Neural cell (in vitro differentiated cells): ENCODE measurements at regions not wholly inside any gene's neighbourhood (a gene's known extent, or its start where the extent isn't known, plus 50 kb on each side); places are given as distances from the start of the nearest gene placed in this dataset.

Source experiments
- H2AFZ ChIP-seq: fragments of 200-600, 300-800 bp; sonication (generic), shearing (Covaris generic); 2 replicates; pipeline ENCODE4 v1.6.0; 2014; ENCODE audit warnings: low read depth, mild to moderate bottlenecking, antibody characterized with exemption, low read length, moderate library complexity
- H3F3A ChIP-seq: fragments of 200-600 bp; shearing (Covaris generic); 2 replicates; pipeline ENCODE4 v1.6.1; 2016; ENCODE audit warnings: mild to moderate bottlenecking, moderate library complexity, mixed read lengths, antibody characterized with exemption, low read length; ENCODE audit not compliant: insufficient read depth, poor library complexity, severe bottlenecking
- H3K27ac ChIP-seq: fragments of 200-600, 300-800 bp; sonication (generic), shearing (Covaris generic); 2 replicates; pipeline ENCODE4 v1.5.1; 2014; ENCODE audit warnings: mild to moderate bottlenecking, low read length, moderate library complexity
- H3K27me3 ChIP-seq: fragments of 300-800, 200-600 bp; sonication (generic), shearing (Covaris generic); 2 replicates; pipeline ENCODE4 v1.6.0; 2014; ENCODE audit warnings: mild to moderate bottlenecking, low read depth, low read length, moderate library complexity; ENCODE audit not compliant: insufficient read depth
- H3K36me3 ChIP-seq: fragments of 300-800, 200-600 bp; sonication (generic), shearing (Covaris generic); 2 replicates; pipeline ENCODE4 v1.5.1; 2014; ENCODE audit warnings: mild to moderate bottlenecking, antibody characterized with exemption, low read length, moderate library complexity; ENCODE audit not compliant: insufficient read depth
- H3K4me2 ChIP-seq: fragments of 300-800, 200-600 bp; sonication (generic), shearing (Covaris generic); 2 replicates; pipeline ENCODE4 v1.6.0; 2014; ENCODE audit warnings: mild to moderate bottlenecking, low read length
- H3K4me3 ChIP-seq: fragments of 300-800, 200-600 bp; sonication (generic), shearing (Covaris generic); 2 replicates; pipeline ENCODE4 v1.5.1; 2014; ENCODE audit warnings: mild to moderate bottlenecking, low read length, moderate library complexity
- H3K79me2 ChIP-seq: fragments of 200-600 bp; shearing (Covaris generic); replicated peaks from 2 replicates; pipeline ENCODE4 v1.6.0; 2014; ENCODE audit warnings: mild to moderate bottlenecking, low read length, moderate library complexity; ENCODE audit not compliant: insufficient read depth
- H3K9ac ChIP-seq: fragments of 300-800, 200-600 bp; sonication (generic), shearing (Covaris generic); 2 replicates; pipeline ENCODE4 v1.6.1; 2016; ENCODE audit warnings: mild to moderate bottlenecking, low read length, mixed read lengths
- H3K9me2 ChIP-seq: fragments of 200-600 bp; shearing (Covaris generic); 2 replicates; pipeline ENCODE4 v1.6.1; 2016; ENCODE audit warnings: mild to moderate bottlenecking, low read length, mixed read lengths; ENCODE audit not compliant: insufficient read depth
- H3K9me3 ChIP-seq: fragments of 200-600, 300-800 bp; sonication (generic), shearing (Covaris generic); 2 replicates; pipeline ENCODE4 v1.6.1; 2016; ENCODE audit warnings: mild to moderate bottlenecking, mixed run types, low read length, moderate library complexity, mixed read lengths
- H4K20me1 ChIP-seq: fragments of 200-600 bp; shearing (Covaris generic); 2 replicates; pipeline ENCODE4 v1.6.1; 2016; ENCODE audit warnings: mild to moderate bottlenecking, mixed run types; ENCODE audit not compliant: insufficient read depth
- EZH2 ChIP-seq: fragments of 200-600, 300-800 bp; shearing (Covaris generic), sonication (generic); IDR thresholded peaks from 2 replicates; pipeline ENCODE4 v1.6.1; 2014; ENCODE audit warnings: antibody characterized with exemption, low read length, borderline replicate concordance, mild to moderate bottlenecking; ENCODE audit not compliant: insufficient read depth, poor library complexity, severe bottlenecking
- MXI1 ChIP-seq: fragments of 450-650 bp; conservative IDR thresholded peaks from 2 replicates; pipeline ENCODE4 v1.6.1; 2014; ENCODE audit warnings: antibody characterized with exemption, mild to moderate bottlenecking; ENCODE audit not compliant: poor library complexity, severe bottlenecking
- POLR2AphosphoS5 ChIP-seq: IDR thresholded peaks from 2 replicates; pipeline ENCODE4 v1.6.1; 2012
- SMC3 ChIP-seq: fragments of 450-650 bp; conservative IDR thresholded peaks from 2 replicates; pipeline ENCODE4 v1.6.1; 2014; ENCODE audit warnings: antibody characterized with exemption, mild to moderate bottlenecking, moderate library complexity; ENCODE audit not compliant: poor library complexity
- TAF1 ChIP-seq: IDR thresholded peaks from 2 replicates; pipeline ENCODE4 v1.6.1; 2012; ENCODE audit warnings: low read depth
- TF ChIP-seq, protein P1 (sequence below): IDR thresholded peaks from 2 replicates; pipeline ENCODE4 v1.6.1; 2012; ENCODE audit warnings: borderline replicate concordance
- TF ChIP-seq, protein P2 (sequence below): fragments of 450-650 bp; IDR thresholded peaks from 2 replicates; pipeline ENCODE4 v1.5.1; 2014; ENCODE audit warnings: antibody characterized with exemption, mild to moderate bottlenecking, moderate library complexity; ENCODE audit not compliant: poor library complexity, severe bottlenecking

DNA sequence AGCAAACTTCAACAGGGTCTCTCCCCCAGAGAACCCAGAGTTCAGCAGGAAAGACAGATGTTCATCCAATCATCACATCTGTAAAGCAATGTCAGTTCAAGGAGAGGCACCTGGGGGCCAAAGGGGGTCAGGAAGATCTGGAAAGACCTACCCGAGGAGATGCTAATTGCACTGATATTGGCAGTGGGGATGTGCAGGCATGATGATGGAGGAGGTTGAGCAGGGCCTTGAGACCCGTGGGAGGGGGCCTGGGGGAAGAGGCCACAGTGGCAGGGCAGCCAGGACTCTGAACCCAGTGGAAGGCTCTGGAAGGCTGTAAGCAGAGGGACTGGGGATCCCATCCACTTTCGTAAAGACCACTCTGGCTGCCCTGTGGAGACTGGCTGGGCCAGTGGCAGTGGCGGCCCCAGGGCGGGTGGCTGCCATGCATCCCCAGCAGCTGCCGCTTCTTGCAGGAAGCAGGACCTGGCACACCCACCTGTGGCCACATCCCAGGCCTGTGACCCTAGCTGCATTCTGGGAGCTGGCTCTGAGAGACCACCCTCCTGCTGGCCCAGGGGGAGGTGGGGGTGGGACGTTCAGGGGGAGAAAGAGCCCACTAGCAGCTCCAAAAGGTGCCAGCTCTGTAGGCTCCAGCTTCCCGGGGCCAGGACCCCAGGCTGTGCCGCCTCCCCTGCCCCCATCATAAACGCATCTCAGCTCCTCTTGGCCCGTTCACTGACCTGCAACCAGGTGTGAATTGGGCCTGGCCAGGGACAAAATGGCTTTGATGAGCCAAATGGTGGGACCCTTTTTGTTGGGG, 59.9 kb upstream of the FGF3 start:
- H3K9ac ChIP-seq, result no peak overlapping the region
- H3K4me3 ChIP-seq, result no peak overlapping the region
- no peaks in the 10 kb centered on the region for H3K79me2 ChIP-seq
- no peaks in the 10 kb centered on the region for H3K9me3 ChIP-seq
- no peaks in the 10 kb centered on the region for H3F3A ChIP-seq
- H2AFZ ChIP-seq, result no peak overlapping the region
- H3K27me3 ChIP-seq, result no peaks in the 10 kb centered on the region
- no peaks in the 10 kb centered on the region for H3K9me2 ChIP-seq
- TF ChIP-seq POLR2AphosphoS5, result no peak
- no peak overlapping the region for H3K27ac ChIP-seq
- H3K4me2 ChIP-seq, result no peak overlapping the region
- H4K20me1 ChIP-seq, result no peaks in the 10 kb centered on the region
- no peaks in the 10 kb centered on the region for H3K36me3 ChIP-seq

DNA sequence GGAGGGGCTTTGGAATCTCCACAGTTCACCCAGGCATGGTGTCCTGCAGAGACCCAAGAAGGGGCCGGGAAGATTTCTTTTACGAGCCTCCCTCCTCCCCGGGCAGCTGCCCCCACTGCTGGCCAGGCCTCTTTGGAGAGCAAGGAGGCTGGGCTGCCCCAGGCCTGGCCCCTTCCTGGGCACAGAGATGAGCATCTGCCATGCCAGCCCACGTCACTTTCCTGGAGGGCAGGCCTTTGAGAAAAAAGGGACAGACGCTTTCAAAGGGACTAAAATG, 60.5 kb upstream of the FGF3 start:
- Histone ChIP-seq H3K9me2 (no peaks in the 10 kb centered on the region), H3K4me3 (no peak overlapping the region), H3K9me3 (no peaks in the 10 kb centered on the region), H3K27me3 (no peaks in the 10 kb centered on the region), H3K36me3 (no peaks in the 10 kb centered on the region), H3K27ac (no peak overlapping the region), H3F3A (no peaks in the 10 kb centered on the region), H2AFZ (no peak overlapping the region), H3K9ac (no peak overlapping the region), H4K20me1 (no peaks in the 10 kb centered on the region), H3K4me2 (no peak overlapping the region), H3K79me2 (no peaks in the 10 kb centered on the region)
- no peak for TF ChIP-seq EZH2
- TF ChIP-seq, protein P1, sequence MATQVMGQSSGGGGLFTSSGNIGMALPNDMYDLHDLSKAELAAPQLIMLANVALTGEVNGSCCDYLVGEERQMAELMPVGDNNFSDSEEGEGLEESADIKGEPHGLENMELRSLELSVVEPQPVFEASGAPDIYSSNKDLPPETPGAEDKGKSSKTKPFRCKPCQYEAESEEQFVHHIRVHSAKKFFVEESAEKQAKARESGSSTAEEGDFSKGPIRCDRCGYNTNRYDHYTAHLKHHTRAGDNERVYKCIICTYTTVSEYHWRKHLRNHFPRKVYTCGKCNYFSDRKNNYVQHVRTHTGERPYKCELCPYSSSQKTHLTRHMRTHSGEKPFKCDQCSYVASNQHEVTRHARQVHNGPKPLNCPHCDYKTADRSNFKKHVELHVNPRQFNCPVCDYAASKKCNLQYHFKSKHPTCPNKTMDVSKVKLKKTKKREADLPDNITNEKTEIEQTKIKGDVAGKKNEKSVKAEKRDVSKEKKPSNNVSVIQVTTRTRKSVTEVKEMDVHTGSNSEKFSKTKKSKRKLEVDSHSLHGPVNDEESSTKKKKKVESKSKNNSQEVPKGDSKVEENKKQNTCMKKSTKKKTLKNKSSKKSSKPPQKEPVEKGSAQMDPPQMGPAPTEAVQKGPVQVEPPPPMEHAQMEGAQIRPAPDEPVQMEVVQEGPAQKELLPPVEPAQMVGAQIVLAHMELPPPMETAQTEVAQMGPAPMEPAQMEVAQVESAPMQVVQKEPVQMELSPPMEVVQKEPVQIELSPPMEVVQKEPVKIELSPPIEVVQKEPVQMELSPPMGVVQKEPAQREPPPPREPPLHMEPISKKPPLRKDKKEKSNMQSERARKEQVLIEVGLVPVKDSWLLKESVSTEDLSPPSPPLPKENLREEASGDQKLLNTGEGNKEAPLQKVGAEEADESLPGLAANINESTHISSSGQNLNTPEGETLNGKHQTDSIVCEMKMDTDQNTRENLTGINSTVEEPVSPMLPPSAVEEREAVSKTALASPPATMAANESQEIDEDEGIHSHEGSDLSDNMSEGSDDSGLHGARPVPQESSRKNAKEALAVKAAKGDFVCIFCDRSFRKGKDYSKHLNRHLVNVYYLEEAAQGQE, result no peak
- TF ChIP-seq TAF1, result no peak
- no peak for TF ChIP-seq MXI1
- TF ChIP-seq, protein P2, sequence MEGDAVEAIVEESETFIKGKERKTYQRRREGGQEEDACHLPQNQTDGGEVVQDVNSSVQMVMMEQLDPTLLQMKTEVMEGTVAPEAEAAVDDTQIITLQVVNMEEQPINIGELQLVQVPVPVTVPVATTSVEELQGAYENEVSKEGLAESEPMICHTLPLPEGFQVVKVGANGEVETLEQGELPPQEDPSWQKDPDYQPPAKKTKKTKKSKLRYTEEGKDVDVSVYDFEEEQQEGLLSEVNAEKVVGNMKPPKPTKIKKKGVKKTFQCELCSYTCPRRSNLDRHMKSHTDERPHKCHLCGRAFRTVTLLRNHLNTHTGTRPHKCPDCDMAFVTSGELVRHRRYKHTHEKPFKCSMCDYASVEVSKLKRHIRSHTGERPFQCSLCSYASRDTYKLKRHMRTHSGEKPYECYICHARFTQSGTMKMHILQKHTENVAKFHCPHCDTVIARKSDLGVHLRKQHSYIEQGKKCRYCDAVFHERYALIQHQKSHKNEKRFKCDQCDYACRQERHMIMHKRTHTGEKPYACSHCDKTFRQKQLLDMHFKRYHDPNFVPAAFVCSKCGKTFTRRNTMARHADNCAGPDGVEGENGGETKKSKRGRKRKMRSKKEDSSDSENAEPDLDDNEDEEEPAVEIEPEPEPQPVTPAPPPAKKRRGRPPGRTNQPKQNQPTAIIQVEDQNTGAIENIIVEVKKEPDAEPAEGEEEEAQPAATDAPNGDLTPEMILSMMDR, result no peak

DNA sequence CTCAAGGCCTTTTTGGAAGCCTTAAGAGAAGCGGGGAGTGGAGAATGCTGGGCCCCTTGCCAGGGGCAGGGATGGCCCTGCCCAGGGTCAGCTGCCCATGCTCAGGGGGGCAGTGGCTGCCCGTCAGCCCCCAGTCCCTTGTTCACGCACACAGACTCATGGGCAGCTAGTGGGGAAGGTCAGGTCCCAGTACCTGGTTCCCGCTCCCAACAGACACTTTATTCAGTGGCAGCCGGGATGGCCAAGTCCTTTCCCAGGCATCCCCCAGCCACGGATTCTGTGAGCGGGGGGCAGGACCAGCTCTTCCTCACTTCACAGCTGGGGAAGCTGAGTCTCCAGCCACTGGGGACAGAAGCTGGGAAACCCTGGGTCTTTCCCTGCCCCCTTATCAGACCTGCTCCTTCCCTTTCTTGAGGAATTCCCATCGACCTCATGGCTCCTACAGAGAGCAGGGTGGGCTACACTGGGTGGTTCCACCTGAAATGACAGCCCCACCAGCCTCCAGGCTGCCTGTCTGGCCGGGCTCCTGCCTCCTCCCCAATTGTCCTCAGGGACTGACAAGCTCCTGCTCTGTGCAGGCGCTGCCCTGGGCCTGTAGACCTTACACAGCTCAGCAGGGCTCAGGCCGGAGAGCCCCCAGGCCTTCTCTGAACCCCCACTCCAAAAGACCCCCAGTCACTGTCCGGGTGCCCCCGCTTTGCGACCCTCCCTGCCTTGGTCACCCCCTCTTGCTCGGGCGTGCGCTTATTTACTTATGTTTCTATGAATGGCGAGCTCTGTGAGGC, 61.0 kb upstream of the FGF3 start:
- Histone ChIP-seq H3K9me3 (no peaks in the 10 kb centered on the region), H3K27ac (no peak overlapping the region), H3K27me3 (no peaks in the 10 kb centered on the region), H3K36me3 (no peaks in the 10 kb centered on the region), H3F3A (no peaks in the 10 kb centered on the region), H3K9me2 (no peaks in the 10 kb centered on the region), H3K4me2 (no peak overlapping the region), H3K4me3 (no peak overlapping the region), H3K9ac (no peak overlapping the region), H2AFZ (no peak overlapping the region), H4K20me1 (no peaks in the 10 kb centered on the region), H3K79me2 (no peaks in the 10 kb centered on the region)
- TF ChIP-seq, protein P1, result no peak
- TF ChIP-seq MXI1 (no peak), SMC3 (no peak)
